ENCODE measurements at regions not wholly inside any gene's neighbourhood (a gene's known extent, or its start where the extent isn't known, plus 50 kb on each side); places are given as distances from the start of the nearest gene placed in this dataset.

DNA sequence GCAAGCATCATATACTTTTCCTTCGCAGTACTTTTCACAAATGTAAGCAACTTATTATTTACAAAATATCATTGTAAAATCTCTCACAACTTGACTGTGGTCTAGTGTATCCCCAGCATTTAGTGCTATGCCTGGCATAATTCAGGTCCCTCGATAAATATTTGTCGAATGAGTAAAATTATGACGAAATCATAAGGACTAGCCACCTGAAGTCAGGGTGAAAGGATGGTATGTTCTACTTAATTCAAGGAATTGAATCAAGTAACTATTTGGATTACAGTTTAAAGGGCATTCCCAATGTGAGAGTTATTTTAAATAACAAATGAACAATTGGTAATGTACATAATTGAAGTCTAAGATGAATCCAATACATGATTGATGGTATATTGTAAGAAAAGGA, 393.0 kb upstream of the SLC35B3 start:
- TF ChIP-seq, protein P1, sequence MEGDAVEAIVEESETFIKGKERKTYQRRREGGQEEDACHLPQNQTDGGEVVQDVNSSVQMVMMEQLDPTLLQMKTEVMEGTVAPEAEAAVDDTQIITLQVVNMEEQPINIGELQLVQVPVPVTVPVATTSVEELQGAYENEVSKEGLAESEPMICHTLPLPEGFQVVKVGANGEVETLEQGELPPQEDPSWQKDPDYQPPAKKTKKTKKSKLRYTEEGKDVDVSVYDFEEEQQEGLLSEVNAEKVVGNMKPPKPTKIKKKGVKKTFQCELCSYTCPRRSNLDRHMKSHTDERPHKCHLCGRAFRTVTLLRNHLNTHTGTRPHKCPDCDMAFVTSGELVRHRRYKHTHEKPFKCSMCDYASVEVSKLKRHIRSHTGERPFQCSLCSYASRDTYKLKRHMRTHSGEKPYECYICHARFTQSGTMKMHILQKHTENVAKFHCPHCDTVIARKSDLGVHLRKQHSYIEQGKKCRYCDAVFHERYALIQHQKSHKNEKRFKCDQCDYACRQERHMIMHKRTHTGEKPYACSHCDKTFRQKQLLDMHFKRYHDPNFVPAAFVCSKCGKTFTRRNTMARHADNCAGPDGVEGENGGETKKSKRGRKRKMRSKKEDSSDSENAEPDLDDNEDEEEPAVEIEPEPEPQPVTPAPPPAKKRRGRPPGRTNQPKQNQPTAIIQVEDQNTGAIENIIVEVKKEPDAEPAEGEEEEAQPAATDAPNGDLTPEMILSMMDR (IDR thresholded peaks at IDR 0.05), result no peak
- no peak for ATAC-seq
- Histone ChIP-seq H3K36me3 (ENCODE audit: low read depth) (no peaks in the 10 kb centered on the region), H3K4me1 (ENCODE audit: low read depth) (no peaks in the 10 kb centered on the region), H3K4me3 (no peak overlapping the region), H3K9me3 (no peaks in the 10 kb centered on the region)
- intact Hi-C loops (cut with DNase I, micrococcal nuclease), result no loop called here
- DNase-seq, result no peak

GRCh38 chr6:8825726-8826125, 390.4 kb upstream of the SLC35B3 start:
- TF ChIP-seq, protein P1 (IDR thresholded peaks at IDR 0.05), result no peak
- H3K4me3 ChIP-seq, result no peak overlapping the region
- intact Hi-C loops (cut with DNase I, micrococcal nuclease), result no loop called here
- H3K4me1 ChIP-seq (ENCODE audit: low read depth), result no peaks in the 10 kb centered on the region
- ATAC-seq (no peak), DNase-seq (no peak)
- no peaks in the 10 kb centered on the region for H3K36me3 ChIP-seq (ENCODE audit: low read depth)
- no peaks in the 10 kb centered on the region for H3K9me3 ChIP-seq

DNA sequence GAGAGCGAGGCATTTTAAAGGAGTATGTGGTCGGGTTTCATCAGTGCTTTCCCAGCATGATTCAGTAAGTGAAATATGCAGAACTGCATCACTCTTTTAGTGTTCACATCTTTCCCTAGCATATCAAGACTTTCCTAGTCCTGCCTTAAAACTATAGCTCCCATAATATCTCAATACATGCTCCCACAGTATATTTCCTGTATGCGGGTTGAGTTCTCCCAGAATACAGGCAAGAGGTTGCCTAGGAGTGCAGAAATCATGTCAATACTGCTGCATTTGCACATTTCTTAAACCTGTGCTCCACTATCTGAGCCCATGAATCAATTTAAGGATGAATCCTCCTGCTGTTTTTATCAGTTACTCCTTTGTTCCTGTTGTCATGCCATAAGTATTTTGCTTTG, 386.6 kb upstream of the SLC35B3 start:
- no peak for ATAC-seq
- no peaks in the 10 kb centered on the region for H3K9me3 ChIP-seq
- no peaks in the 10 kb centered on the region for H3K4me1 ChIP-seq (ENCODE audit: low read depth)
- H3K4me3 ChIP-seq, result no peak overlapping the region
- TF ChIP-seq, protein P1 (IDR thresholded peaks at IDR 0.05), result no peak
- DNase-seq, result no peak
- H3K36me3 ChIP-seq (ENCODE audit: low read depth), result no peaks in the 10 kb centered on the region
- intact Hi-C loops (cut with DNase I, micrococcal nuclease), result no loop called here

- ATAC-seq (no peak), DNase-seq (no peak)
- Histone ChIP-seq H3K9me3 (no peaks in the 10 kb centered on the region), H3K36me3 (ENCODE audit: low read depth) (no peaks in the 10 kb centered on the region), H3K4me1 (ENCODE audit: low read depth) (no peaks in the 10 kb centered on the region), H3K4me3 (no peak overlapping the region)
- intact Hi-C loops (cut with DNase I, micrococcal nuclease), result no loop called here
- TF ChIP-seq, protein P1 (IDR thresholded peaks at IDR 0.05), result no peak
These were observed 385.0 kb upstream of the SLC35B3 start for GRCh38 chr6:8820313-8820712.

DNA sequence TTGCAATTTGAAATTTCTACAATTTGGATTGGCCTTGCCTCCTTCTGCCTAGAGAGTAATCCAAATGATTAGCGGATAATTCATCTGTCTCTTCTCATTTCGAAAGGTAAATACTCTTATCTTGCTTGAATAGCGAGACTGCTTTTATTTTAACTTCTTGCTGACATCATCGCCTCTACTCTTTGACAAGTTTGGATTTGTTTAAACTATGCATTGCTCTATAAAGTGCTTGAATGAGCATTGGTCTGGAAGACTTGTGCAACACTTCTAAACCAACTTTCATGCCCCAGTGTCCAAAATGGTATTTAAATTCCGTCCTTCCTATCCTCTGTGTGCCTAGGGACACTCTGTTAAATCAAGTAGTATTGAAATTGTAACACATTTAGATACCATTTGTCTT, 384.1 kb upstream of the SLC35B3 start:
- intact Hi-C loops (cut with DNase I, micrococcal nuclease), result no loop called here
- DNase-seq (no peak), ATAC-seq (no peak)
- Histone ChIP-seq H3K4me1 (ENCODE audit: low read depth) (no peaks in the 10 kb centered on the region), H3K4me3 (no peak overlapping the region), H3K36me3 (ENCODE audit: low read depth) (no peaks in the 10 kb centered on the region), H3K9me3 (no peaks in the 10 kb centered on the region)
- TF ChIP-seq, protein P1 (IDR thresholded peaks at IDR 0.05), result no peak

GRCh38 chr6:8814440-8815000, 379.2 kb upstream of the SLC35B3 start:
- Histone ChIP-seq H3K4me3 (no peak overlapping the region), H3K4me1 (ENCODE audit: low read depth) (no peaks in the 10 kb centered on the region), H3K36me3 (ENCODE audit: low read depth) (no peaks in the 10 kb centered on the region), H3K9me3 (no peaks in the 10 kb centered on the region)
- no peak for DNase-seq
- ATAC-seq, result no peak
- TF ChIP-seq, protein P1 (IDR thresholded peaks at IDR 0.05), result no peak
- intact Hi-C loops (cut with DNase I, micrococcal nuclease), result no loop called here
